ENCODE measurements at regions not wholly inside any gene's neighbourhood (a gene's known extent, or its start where the extent isn't known, plus 50 kb on each side); places are given as distances from the start of the nearest gene placed in this dataset.

DNA sequence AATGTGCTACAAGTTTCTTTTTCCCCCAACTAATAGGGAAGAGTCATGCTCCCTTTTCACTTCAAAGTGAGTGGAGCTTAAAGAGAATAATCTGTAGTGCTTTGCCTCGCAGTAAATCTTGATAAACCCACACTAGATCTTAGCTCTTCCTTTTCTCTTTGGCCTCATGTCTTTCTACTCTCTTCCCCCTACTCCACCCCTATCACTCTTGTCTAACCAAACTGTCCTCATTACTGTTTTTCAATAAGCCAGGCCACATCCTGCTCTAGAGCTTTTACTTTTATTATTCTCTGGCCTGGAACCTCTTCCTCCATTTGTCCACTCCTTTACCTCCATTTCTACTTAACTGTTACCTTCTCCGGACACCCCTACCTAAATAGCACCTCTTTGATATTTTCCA, 291.0 kb upstream of the SATB1 start:
- DNase-seq (ENCODE audit: low read depth in 1 of 2, low spot score in 2 of 2) (no peak), FAIRE-seq (no peak)
- Histone ChIP-seq H4K20me1 (replicated peaks in 1 of 2; ENCODE audit: control insufficient read depth in 1 of 2, insufficient read depth in 2 of 2, low read length in 2 of 2) (no peaks in the 10 kb centered on the region), H3K27ac (ENCODE audit: low read depth, low read length) (no peak overlapping the region), H3K56ac (replicated peaks; ENCODE audit: insufficient read length, low read depth, low read length) (no peak overlapping the region), H4K91ac (replicated peaks; ENCODE audit: insufficient read length, low read length) (no peak overlapping the region), H3K14ac (ENCODE audit: insufficient read length) (no peak overlapping the region), H2AK5ac (ENCODE audit: low read depth, low read length) (no peak overlapping the region), H2BK5ac (ENCODE audit: low read depth, low read length) (no peak overlapping the region), H2BK15ac (ENCODE audit: low read length) (no peak overlapping the region), H3K9me3 (ENCODE audit: insufficient read depth in 2 of 2, low read depth in 1 of 2, low read length in 1 of 2) (no peaks in the 10 kb centered on the region), H3K4me1 (replicated peaks in 1 of 4; ENCODE audit: control insufficient read depth in 3 of 4, insufficient read depth in 4 of 4, low read length in 3 of 4) (no peaks in the 10 kb centered on the region), H2BK12ac (ENCODE audit: low read depth, low read length) (no peak overlapping the region), H4K5ac (ENCODE audit: insufficient read length, low read depth, low read length) (no peak overlapping the region), H3K79me1 (ENCODE audit: low read depth, low read length) (no peaks in the 10 kb centered on the region), H3K4me2 (ENCODE audit: insufficient read depth in 1 of 2, low read depth in 2 of 2, low read length in 2 of 2) (no peak overlapping the region), H3K36me3 (ENCODE audit: control insufficient read depth in 2 of 4, insufficient read depth in 4 of 4, low read length in 3 of 4) (no peaks in the 10 kb centered on the region), H2BK120ac (replicated peaks; ENCODE audit: low read depth, low read length) (no peak overlapping the region), H3K23me2 (ENCODE audit: low read depth, low read length) (no peaks in the 10 kb centered on the region), H2AFZ (ENCODE audit: low read length) (no peak overlapping the region), H3K23ac (ENCODE audit: insufficient read length) (no peak overlapping the region), H4K8ac (ENCODE audit: extremely low read depth, insufficient read depth, low read length) (no peak overlapping the region), H3K79me2 (ENCODE audit: control insufficient read depth in 1 of 2, insufficient read depth in 2 of 2, low read length in 2 of 2) (no peaks in the 10 kb centered on the region), H3K27me3 (replicated peaks in 1 of 4; ENCODE audit: control insufficient read depth in 3 of 4, extremely low read depth in 1 of 4, insufficient read depth in 3 of 4, low read length in 3 of 4) (peaks cover 0 to 1% (median 0%) of the 10 kb centered on the region in 4 experiments; a peak in 1 of 7 replicates), H3K18ac (ENCODE audit: extremely low read depth, low read length) (no peak overlapping the region), H3K4ac (replicated peaks; ENCODE audit: insufficient read length, low read depth, low read length) (no peak overlapping the region), H3K9ac (replicated peaks in 1 of 4; ENCODE audit: extremely low read depth in 1 of 4, low read depth in 3 of 4, low read length in 3 of 4) (no peak overlapping the region), H2BK20ac (ENCODE audit: low read length) (no peak overlapping the region), H3K4me3 (ENCODE audit: extremely low read depth in 1 of 4, insufficient read depth in 2 of 4, low read depth in 3 of 4, low read length in 4 of 4) (no peak overlapping the region)
- ChIA-PET POLR2A (ENCODE audit: partially characterized antibody) (no interaction called here), CTCF (ENCODE audit: partially characterized antibody) (interaction anchor here (0.6 to 1.8 kb wide), 4 partner anchors 12 to 156 kb away, joined by 3 to 7 read pairs (median 3); no protein-coding TSS in a partner anchor)
- TF ChIP-seq NANOG (IDR thresholded peaks at IDR 0.05; ENCODE audit: insufficient read depth, low read depth, low read length, poor library complexity, severe bottlenecking) (no peak), CHD2 (IDR thresholded peaks at IDR 0.05; ENCODE audit: low read length) (no peak), CBX8 (IDR thresholded peaks at IDR 0.05; ENCODE audit: borderline replicate concordance, low read depth, low read length) (no peak), TAF1 (IDR thresholded peaks at IDR 0.05; ENCODE audit: low read depth, low read length) (no peak), RNF2 (IDR thresholded peaks at IDR 0.05; ENCODE audit: borderline replicate concordance, low read depth, low read length, missing control alignments, poor library complexity, severe bottlenecking) (no peak)
- WGBS, 2 experiments (ENCODE audit: extremely low coverage in 1 of 2, insufficient coverage in 1 of 2, insufficient read length in 1 of 2, insufficient replicate concordance in 2 of 2, low coverage in 1 of 2, low lambda C conversion rate in 2 of 2, missing lambda C conversion rate in 1 of 2), result 91% methylated on average over 2 of the region's 2 CpGs; no CpG with 5 or more reads in 1 of the 2 experiments

Data from H1 (cell line).